ENCODE measurements at regions not wholly inside any gene's neighbourhood (a gene's known extent, or its start where the extent isn't known, plus 50 kb on each side); places are given as distances from the start of the nearest gene placed in this dataset.
A peak's percentile ranks its signal among the peaks of the same experiment; 100 is the strongest.
"Not testable (repeated sequence)": the region's sequence is repeated elsewhere in the genome, so short reads cannot be mapped to it uniquely, and the experiment has no call there.

DNA sequence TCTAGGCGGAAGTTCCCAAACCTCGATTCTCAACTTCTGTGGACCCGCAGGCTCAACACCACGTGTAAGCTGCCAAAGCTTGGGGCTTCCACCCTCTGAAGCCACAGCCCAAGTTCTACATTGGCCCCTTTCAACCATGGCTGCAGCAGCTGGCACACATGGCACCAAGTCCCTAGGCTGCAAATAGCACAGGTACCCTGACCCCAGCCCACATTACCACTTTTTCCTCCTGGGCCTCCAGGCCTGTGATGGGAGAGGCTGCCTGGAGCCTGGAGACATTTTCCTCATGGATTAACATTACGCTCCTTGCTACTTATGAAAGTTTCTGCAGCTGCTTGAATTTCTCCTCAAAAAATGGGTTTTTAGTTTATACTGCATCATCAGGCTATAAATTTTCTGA, 479.5 kb downstream of the PCDH7 start:
- DNase-seq, result no peak

DNA sequence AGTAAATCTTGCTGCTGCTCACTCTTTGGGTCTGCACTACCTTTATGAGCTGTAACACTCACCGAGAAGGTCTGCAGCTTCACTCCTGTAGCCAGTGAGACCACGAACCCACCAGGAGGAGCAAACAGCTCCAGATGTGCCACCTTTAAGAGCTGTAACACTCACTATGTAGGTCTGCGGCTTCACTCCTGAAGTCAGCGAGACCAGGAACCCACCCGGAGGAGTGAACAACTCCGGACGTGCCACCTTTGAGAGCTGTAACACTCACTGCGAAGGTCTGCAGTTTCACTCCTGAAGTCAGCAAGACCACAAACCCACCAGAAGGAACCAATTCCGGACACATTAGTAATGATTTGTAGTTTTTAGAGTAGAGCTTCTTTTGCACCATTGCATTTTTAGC, 481.9 kb downstream of the PCDH7 start:
- DNase-seq, result not testable (repeated sequence)

DNA sequence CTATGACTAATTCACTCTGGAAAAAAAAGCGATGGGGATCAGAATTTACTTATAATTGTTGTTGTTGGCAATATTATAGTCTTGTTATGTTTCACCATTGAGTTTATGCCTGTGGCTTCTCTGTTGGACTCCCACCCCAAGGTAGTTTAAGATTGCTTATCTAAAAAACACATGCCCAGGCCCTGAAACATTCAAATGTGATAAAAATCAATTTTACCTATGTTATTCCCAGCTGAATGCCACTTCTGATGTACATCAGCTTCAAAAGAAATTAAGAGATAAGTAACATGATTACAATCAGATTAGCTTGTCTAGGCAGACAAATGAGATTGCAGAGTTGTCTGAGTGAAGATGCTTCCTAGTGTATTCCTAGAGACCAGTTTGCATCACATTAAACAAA, 484.7 kb downstream of the PCDH7 start:
- no peak for DNase-seq

DNA sequence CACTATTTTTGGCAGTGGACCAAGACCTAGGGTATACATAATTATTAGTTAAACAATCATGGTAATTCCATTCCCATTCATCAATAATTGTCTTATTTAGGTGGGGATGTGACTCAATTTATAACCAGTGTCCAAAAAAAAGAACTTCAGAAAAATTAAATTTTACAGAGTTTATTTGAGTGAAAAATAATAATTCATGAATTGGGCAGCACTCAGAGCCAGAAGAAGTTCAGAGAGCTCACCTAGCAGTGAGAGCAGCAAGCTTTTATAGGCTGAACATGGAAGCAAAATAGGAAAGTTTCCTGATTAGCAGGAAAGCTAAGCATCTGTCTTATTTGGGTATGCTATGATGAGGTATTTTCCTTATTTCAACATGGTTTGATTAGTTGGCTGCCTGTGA, 500.8 kb downstream of the PCDH7 start:
- DNase-seq, result no peak

GRCh38 chr4:31228068-31228467, 507.9 kb downstream of the PCDH7 start:
- DNase-seq, result no peak

DNA sequence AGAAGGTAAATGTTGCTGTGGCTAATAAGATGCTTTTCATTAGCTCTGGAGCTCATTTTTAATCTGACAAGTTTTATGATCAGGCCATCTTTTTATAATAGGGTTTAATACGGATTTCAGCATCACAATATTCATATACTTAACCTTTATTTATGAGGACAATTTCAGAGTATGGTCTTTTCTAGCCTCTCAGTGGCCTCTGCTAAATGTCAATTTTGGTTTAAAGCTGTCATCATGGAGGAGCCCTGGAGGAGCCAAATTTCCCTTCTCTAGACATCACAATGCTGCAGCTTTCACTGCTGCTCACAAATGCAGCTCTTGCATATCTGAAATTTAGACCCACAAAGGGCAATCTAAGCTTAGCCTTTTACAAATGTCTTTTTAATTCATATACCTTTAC, 510.4 kb downstream of the PCDH7 start:
- DNase-seq, result no peak

GRCh38 chr4:31234494-31234893, 514.3 kb downstream of the PCDH7 start:
- no peak for DNase-seq

GRCh38 chr4:31234901-31235300, 514.7 kb downstream of the PCDH7 start:
- DNase-seq, result no peak

GRCh38 chr4:31236020-31236638, 516.0 kb downstream of the PCDH7 start:
- DNase-seq, result no peak

DNA sequence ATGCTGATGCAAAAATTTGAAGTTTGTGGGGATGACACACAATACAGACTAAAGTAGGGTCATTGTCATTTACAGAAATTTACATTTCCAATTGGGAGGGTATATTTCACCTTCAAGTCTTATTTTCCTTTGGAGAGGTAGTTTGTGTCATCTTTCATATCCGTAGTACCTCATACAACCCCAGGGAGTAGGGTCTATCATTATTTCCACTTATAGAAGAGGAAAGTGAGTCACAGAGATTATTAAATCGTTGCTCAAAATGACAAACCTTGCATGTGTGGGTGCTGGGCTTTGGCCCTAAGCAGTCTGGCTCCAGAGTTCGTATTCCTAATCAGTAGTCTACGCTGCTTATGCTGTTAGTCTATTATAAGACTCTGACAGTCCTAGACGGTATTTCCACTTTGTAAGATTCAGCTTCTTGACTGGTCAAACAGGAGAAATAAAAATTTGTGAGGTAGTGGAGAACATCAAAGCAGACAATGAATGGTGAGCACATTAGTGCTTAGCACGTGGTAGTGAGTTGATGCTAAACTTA, 516.5 kb downstream of the PCDH7 start:
- DNase-seq, result no peak

DNA sequence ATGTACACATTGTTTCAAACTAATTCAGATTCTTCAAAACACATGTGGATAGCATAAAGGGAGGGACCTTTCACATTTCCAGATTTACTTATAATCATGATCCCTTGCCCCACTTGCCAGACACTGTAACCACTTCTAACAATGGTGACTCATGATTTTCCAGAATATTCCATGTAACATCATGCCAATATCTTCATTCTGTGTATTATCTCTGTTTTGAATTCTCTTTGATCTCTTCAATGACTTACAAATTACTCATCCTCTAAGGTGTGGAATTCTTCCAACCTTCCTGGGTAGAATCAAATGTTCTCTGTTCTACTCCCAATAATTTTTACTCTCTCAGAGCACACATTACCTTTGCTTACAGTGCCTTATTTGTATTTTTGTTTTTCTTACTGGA, 517.1 kb downstream of the PCDH7 start:
- no peak for DNase-seq

DNA sequence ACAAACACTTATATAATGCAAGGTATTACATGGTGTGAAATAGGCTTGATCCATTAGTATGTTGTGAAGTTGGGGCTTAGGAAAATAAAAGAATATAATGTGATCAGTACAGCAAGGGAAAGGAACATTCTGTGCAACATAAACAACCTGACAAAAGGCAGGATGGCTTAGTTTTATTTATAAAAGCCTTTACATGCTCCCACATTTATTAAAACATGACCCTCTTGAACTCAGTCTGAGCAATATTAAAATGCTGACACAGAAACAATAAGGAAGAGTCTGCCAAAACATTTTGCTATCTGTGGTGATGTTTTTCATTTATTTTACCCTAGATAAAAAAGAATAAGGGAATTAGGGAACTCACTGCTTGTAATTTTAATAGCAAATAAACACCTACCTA, 519.7 kb downstream of the PCDH7 start:
- DNase-seq, result no peak

- DNase-seq, result no peak
Observed at GRCh38 chr4:31241504-31242106, 521.4 kb downstream of the PCDH7 start.

GRCh38 chr4:31246856-31247255, 526.7 kb downstream of the PCDH7 start:
- DNase-seq, result no peak

DNA sequence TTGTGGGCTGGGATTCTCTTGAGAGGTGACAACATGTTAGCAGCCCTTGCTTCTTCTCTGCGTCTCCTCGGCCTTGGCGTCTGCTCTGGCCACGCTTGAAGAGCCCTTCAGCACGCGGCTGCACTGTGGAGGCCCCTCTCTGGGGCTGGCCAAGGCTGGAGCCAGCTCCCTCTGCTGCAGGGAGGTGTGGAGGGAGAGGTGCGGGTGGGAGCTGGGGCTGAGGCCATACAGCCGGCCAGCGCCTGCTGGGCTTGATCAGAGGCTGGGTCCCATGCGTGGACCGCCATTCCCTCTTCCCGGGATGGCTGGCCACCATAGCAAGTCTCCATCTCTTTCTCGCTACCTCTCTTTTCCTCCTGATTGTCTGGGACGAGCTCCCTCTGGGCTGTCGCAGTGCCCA, 539.0 kb downstream of the PCDH7 start:
- DNase-seq, result no peak

DNA sequence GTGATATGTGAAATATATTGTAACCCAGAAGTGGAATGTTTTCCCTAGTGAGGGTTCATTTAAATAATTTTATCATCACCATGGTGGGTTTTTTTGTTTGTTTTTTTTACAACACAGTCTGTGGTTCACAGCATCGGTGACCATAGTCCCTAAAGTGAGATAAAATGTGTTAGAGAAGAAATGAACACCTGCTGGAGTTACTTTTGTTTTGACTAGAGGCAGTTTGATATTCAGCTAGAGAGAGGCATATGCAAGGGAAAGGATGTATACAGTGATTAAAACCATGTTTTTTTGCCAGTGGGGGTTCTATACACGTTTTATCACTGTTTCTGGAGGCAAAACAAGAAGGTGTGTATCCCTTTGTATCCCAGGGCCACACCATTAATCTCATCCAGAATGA, 541.5 kb downstream of the PCDH7 start:
- DNase-seq, result peak; percentile 86

DNA sequence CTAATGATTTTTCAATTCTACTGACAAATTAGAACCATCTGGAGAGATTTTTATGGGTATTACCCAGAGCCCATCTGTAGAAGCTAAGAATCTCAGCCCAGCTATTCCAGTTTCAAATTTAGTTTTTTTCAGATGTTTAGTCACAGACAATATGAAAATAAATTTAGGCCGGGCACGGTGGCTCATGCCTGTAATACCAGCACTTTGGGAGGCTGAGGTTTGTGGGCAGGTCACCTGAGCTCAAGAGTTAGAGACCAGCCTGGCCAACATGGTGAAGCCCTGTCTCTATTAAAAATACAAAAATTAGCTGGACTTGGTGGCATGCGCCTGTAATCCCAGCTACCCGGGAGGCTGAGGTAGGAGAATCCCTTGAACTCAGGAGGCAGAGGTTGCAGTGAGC, 545.9 kb downstream of the PCDH7 start:
- not testable (repeated sequence) for DNase-seq

- no peak for DNase-seq
Observed at GRCh38 chr4:31272331-31273061, 552.3 kb downstream of the PCDH7 start.

DNA sequence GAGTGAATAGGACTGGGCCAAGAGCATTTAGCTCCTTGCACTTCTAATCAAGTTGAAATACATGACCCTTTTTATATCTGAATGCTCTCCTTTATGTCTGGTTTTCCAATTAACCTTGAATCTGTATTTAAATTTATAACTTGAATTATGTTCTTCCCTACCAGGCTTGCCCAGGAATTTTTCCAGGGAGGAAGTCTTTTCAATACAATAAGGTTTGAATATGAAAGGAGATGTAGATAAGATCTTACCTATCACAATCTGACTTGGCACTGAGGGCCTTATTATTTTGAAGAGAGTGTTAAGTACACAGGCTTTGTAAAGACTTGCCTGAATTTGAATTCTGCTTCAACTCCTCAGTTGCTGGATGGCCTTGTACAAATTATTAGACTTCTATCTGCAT, 555.7 kb downstream of the PCDH7 start:
- no peak for DNase-seq

DNA sequence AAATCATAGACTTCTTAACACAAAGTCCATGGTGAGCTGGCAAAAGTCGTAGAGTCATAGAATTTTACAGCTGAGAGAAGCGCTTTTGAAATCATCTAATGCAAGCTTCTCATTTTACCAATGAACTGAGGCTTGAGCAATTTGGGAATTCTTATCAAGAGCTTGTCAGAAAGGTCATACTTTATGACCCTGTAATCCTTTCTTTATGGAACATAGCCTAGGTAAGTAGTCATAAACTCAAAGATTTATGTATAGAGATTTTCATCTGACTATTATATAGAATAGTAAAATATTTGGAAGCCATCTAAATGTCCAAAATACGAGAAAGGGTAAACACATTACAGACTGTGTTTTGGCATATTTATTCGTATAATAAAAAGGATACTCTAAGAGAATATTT, 563.5 kb downstream of the PCDH7 start:
- no peak for DNase-seq

DNA sequence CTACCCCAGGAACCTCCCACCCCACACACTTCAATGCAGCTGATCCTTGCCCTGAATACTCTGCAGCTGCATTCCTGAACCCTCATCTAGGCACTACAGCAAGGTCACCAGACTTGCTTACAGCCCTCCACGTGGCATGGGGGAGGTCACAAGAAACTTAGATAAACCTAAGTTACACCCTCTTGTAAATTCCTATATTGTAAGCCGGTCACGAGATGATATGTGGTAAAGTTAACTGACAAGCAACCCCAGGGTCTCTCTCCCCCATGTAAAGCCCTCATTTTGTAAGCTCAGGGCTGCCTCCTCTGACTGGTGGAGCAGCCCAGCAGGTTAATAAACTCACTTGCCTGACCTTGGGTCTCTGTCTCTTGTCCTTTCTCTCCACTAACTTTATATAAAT, 570.7 kb downstream of the PCDH7 start:
- DNase-seq, result no peak

- DNase-seq, result no peak
Observed at GRCh38 chr4:31291238-31291637, 571.1 kb downstream of the PCDH7 start.

DNA sequence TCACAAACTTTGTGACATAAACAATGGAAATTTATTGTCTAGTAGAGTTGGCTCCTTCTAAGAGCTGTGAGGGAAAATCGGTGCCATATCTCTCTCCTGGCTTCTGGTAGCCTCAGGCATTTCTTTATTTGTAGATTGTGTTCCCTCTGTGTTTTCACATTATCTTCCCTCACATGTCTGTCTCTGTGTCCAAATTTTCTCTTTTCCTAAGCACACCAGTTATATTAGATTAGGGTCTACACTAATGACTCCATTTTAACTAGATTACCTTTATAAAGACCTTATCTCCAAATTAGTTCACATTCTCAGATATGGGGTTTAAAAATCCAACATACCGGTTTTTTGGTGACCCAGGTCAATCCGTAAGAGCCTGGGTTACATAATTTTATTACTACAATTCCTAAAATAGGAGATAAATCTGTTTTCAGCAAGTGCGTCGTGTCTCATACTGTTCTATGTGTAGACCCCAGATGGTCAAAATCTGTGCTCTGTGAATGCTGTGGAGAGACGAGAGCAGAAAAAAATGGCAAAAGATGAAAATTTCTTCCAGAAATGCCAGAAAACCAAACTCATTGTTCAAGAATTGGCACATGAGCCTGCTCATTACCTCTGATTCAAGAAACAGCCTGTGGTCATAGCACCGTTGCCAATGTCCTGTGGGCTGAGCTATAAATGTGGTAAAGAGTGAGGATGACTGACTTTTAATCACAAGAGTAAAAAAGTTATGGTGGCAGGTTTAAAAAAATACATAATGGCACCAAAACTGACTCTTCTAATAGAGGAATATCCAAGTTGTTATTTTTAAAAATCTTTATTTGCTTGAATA, 574.7 kb downstream of the PCDH7 start:
- no peak for DNase-seq

Measured in COR-L47 (cell line).